BJ (cell line): ENCODE measurements at regions not wholly inside any gene's neighbourhood (a gene's known extent, or its start where the extent isn't known, plus 50 kb on each side); places are given as distances from the start of the nearest gene placed in this dataset.

Experiments
- CTCF ChIA-PET: fragments of 350-600 bp; formaldehyde crosslinking; extraction: SDS; loops from one replicate; lab custom pipeline; 2021; ENCODE audit warnings: antibody characterized with exemption, inconsistent platforms; lab: Yijun Ruan, JAX
- POLR2A ChIA-PET: fragments of 300-600 bp; sonication (Branson Sonifier 250); formaldehyde crosslinking; extraction: SDS; loops from one replicate; lab custom pipeline; 2021; ENCODE audit warnings: antibody characterized with exemption; lab: Charles Lee
- DNase-seq: peaks from one replicate; pipeline ENCODE4 v3.0.0-alpha.2; 2011; ENCODE audit warnings: low read depth
- H3K27me3 ChIP-seq: 2 replicates; pipeline ENCODE4 v1.6.0; 2011; ENCODE audit warnings: low read length; ENCODE audit not compliant: control insufficient read depth, insufficient read depth
- H3K36me3 ChIP-seq: 2 replicates; pipeline ENCODE4 v1.5.1; 2011; ENCODE audit warnings: low read length; ENCODE audit not compliant: control insufficient read depth, insufficient read depth
- H3K4me3 ChIP-seq: 2 replicates; pipeline ENCODE4 v1.5.1; 2011; ENCODE audit warnings: low read depth, mild to moderate bottlenecking, control low read depth, low read length
- CTCF ChIP-seq: IDR thresholded peaks from 2 replicates; pipeline ENCODE4 v1.5.1; 2011; ENCODE audit warnings: low read depth, mild to moderate bottlenecking, control low read depth, inconsistent platforms, low read length, moderate library complexity; ENCODE audit not compliant: insufficient read depth

GRCh38 chr15:25242957-25243799 lies 195.6 kb downstream of the UBE3A start:
- no peak for DNase-seq
- POLR2A ChIA-PET = interaction anchor here (0.6 kb wide), 1 partner anchor 12 kb away, joined by 3 read pairs; no protein-coding TSS in a partner anchor
- no peak for TF ChIP-seq CTCF

GRCh38 chr15:25243800-25244097 lies 195.1 kb downstream of the UBE3A start:
- H3K36me3 ChIP-seq = no peaks in the 10 kb centered on the region
- CTCF ChIA-PET = no interaction called here
- POLR2A ChIA-PET = interaction anchor here (0.6 kb wide), 1 partner anchor 13 kb away, joined by 3 read pairs; no protein-coding TSS in a partner anchor
- DNase-seq = no peak
- H3K4me3 ChIP-seq = no peak overlapping the region
- TF ChIP-seq CTCF = no peak
- no peaks in the 10 kb centered on the region for H3K27me3 ChIP-seq

More at GRCh38 chr15:25242957-25243799, 195.6 kb downstream of the UBE3A start:
- Histone ChIP-seq H3K27me3 (no peaks in the 10 kb centered on the region), H3K4me3 (no peak overlapping the region), H3K36me3 (no peaks in the 10 kb centered on the region)
- CTCF ChIA-PET = no interaction called here

- ChIA-PET POLR2A (no interaction called here), CTCF (no interaction called here)
- Histone ChIP-seq H3K36me3 (no peaks in the 10 kb centered on the region), H3K4me3 (no peak overlapping the region), H3K27me3 (no peaks in the 10 kb centered on the region)
- no peak for DNase-seq
- no peak for TF ChIP-seq CTCF
Measured at GRCh38 chr15:25244731-25245585, 193.9 kb downstream of the UBE3A start.

GRCh38 chr15:25245801-25246622 lies 192.8 kb downstream of the UBE3A start:
- no peaks in the 10 kb centered on the region for H3K27me3 ChIP-seq
- no peaks in the 10 kb centered on the region for H3K36me3 ChIP-seq
- DNase-seq = no peak
- ChIA-PET CTCF (no interaction called here), POLR2A (no interaction called here)
- H3K4me3 ChIP-seq = no peak overlapping the region
- TF ChIP-seq CTCF = no peak
